NCI-H1417 treated with DMSO at 0.1 percent for 48 hours (cell line): ENCODE measurements at regions not wholly inside any gene's neighbourhood (a gene's known extent, or its start where the extent isn't known, plus 50 kb on each side); places are given as distances from the start of the nearest gene placed in this dataset.
"Not testable (repeated sequence)": the region's sequence is repeated elsewhere in the genome, so short reads cannot be mapped to it uniquely, and the experiment has no call there.

Experiments
- DNase-seq: peaks from one replicate; lab custom pipeline; 2025; lab: John Stamatoyannopoulos, UW

DNA sequence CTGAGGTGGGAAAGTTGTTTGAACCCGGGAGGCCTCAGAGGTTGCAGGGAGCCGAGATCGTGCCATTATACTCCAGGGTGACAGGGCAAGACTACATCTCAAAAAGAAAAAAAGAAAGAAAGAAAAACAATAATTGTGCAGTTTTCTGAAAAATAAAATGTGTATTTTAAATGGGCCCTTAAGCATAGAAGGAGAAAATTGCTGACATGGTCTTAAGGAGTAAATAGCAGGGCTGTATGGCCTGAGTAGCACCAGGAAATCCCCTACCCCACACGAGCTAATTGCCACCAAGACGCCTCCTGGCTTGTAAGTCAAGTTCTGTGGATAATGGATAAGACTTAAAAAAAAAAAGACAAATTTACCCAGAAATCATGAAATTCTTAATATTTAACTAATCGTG lies 271.4 kb upstream of the NCKAP5 start:
- DNase-seq: no peak

DNA sequence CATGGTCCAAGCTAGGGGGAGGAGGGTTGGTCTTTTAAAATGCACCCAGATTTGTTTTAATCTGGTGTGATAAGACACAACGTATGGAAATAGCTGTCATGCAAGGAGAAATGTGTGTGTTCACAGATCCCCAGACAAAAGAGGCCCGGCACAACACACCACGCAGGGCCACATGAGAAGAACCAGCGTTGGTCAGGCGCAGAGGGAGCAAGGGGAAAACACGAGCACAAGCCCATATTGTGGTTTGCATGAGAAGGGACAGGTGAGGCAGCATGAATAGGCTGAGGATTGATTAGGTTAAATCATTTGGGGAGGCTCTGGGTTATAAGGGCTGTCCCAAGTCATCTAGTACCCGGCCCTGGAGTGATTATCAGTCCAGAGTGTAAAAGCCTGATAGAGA lies 272.5 kb upstream of the NCKAP5 start:
- DNase-seq: no peak

DNA sequence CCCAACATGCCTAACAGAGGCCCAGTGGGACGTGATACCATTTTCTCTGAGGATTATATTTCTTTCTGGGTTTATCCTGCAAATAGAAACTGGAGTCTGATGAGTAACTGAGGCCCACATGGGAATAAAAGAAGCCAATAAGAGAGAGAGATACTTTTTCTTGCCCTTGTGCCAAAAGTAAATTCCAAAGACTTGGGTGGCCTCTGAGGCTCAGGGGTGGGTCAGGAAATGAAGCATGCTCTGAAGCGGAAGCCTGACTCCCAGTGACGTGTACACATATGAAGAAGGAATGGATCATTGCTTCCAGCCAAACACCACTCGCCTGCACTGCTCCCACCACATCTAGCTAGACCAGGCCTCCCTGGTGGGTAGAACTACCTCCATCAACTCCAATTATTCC lies 273.6 kb upstream of the NCKAP5 start:
- DNase-seq: no peak

DNA sequence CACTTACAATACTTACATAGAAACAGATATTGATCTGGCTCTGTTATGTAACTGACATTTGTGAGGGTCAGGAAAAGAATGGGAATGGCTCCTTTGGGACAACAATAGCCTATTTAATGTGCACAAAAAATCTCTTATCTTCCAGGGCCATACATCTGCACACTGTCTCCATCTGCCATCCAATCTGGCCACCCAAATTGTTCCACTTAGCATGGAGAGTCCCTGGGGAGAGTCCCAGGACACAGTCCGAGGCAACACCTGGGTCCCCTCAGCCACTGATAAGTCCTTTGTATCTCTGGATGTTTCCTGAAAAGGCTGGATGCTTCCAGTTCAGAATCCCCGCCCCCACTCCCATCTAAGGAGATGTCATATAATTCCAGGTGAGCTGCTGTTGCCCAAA lies 274.2 kb upstream of the NCKAP5 start:
- DNase-seq: no peak

DNA sequence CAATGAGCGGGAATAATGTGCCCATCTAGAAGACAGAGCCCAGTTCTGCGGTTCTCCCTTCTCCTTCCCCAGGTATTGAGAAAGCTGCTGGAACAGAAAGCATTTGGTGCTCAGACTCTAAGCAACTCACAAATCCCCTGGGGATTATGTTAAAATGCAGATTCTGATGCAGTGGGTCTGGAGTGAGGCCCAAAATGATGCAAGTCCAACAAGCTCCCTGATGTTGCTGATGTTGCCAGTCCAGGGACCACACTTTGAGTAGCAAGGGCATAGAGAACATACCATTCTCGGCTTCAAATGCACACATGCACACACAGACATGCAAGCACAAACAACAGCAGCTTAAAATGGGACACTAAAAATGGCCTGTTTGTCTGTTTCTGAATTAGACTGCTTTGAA lies 274.8 kb upstream of the NCKAP5 start:
- DNase-seq: no peak

DNA sequence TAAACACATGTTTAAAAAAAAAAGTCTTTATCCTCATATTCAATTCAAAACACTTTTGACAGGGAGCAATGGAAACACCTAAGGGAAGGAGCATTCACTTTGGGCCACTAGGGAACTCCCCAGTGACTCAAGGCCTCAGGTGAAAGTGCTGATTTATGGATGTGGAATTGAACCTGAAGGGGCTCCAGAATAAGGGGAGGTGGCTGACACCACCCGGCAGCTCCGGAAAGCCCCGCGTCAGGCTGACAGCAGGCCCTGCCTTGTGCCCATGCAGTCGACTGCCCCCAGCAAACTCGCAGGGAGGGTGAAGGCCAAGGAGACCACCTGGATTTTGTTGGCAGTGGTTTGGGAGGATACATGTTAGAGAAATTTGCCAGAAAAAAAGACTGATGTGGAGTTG lies 275.3 kb upstream of the NCKAP5 start:
- no peak for DNase-seq

DNA sequence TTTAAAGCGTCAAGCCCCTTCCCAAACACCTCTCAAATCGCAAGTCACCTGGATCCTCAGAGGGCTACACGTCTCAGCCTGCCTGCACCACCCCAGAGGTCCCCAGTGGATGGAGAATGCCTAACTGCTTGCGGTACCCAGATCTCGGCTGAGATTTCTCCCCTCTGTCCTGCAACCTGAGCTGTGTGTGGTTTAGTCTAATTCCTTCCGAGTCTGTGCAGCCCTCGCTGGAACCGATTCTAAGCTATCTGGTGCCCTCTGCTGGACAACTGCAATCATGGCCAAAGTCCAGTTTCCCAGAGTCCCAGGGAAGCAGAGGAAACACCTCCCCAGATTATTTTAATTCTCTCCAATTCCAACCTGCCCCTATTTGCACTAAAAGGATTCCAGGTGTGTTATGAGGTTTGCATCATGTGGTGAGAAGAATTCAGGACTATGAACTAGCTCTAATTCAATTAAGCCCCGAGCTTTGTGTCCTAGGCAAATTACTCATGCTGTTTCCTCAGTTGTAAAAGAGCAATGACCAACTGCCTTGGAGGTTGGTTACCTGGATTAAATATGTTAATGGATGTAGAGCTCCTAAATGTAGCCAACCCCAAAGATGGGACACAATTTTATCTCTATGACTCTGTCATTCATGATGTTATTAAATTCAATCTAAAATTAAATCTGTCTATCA lies 276.1 kb upstream of the NCKAP5 start:
- no peak for DNase-seq

DNA sequence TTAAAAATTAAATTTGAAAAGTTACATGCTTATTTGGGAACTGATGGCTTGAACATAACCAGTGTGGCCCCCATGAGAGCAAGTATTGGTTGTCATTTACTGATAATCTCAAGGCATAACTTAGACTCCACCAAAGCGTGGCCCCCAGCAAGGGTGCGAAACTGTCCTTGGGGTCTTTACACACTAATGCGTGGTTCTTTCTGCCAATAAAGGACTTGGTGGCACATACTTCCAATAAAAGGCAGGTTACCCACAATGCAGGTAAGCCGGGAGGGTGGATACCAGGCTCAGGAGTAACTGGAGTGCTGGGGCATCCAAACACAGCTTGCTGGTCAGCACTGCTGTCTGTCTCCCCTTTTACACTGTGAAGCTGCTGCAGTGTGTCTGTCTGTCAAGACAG lies 278.2 kb upstream of the NCKAP5 start:
- DNase-seq: no peak

DNA sequence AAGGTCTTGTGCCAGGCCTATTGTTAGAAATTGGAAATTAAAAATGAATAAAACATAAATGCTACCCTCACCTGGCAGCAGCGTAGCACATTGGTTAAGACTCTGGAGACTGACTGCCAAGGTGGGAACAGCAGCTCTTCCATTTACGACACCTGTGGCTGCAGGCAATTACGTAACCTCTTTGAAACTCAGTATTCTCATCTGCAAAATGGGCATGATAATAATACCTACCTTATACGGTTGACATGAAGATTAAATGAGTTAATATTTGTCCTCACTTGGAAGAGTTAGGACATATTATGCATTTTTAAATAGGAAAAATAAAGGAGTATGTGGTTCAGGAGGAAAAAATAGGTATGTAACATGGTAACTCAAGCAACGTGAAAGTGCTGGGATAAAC lies 279.3 kb upstream of the NCKAP5 start:
- no peak for DNase-seq

DNA sequence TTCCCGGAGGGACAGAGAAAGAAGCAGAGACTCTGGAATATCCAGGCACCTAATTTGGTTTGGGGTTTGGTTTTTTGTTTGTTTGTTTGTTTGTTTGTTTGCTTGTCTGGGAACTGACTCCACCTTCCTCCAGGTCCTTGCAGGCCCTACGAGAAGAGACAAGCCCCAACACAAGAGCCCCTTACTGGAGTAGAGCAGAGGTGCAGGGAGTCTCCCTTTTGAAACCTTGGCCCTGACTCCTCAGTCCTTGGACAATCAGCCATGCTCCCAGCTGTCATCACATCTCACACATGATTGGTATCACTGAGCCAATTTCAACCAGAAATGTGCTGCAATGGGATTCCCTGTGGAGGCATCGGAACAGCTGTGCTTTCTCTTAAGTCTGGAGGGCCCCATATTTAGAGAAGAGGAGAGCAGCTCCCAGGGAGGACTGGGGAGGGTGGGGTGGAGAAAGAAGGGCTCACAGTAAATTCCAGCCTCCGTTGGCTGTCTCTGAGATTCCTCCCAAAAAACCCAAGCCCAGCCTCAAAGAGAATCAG lies 279.9 kb upstream of the NCKAP5 start:
- no peak for DNase-seq

DNA sequence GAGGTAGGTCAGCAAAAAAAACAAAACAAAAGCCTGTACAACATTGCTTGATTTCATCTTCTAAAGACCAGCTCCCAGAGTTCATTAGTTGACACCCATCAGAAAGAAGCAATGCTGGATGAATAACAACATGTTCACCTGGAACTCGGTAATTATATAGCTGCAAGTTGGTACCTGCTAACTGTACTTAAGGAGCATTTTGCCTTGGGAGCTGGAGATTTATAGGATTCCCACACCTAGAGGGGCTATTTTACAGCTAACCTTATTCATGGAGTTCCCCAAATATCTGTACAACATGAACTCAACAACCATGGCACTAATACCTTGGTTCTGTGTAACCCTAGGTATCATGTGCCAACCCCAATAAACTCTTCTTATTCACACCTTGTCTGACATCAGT lies 281.1 kb upstream of the NCKAP5 start:
- no peak for DNase-seq

DNA sequence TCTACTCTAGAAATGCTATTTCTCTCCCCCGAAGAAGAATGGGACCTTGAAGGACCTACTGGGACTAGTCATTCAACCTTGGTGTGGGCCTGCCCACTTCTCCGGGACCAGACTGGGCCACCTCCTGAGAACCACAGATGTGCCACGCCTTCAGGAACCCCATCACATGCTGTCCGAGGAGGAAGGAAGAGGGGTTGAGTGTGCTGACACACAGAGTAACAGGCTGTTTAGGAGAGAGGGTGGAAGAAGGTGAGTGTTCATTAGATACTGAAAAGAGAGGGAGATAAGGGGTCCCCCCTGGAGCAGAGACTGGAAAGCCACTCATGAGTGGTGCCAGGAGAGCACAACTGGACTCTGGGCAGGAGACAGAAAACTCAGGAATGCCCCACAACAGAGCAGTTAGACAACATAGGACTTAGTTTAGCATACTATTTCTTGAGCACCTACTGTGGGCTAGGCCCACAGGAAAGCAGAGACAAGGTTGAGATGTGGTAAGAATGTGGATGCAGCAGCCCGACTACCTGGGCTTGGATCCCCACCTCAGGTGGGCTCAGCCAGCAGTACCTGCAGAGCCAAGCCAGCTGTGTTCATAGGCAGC lies 286.4 kb upstream of the NCKAP5 start:
- no peak for DNase-seq

DNA sequence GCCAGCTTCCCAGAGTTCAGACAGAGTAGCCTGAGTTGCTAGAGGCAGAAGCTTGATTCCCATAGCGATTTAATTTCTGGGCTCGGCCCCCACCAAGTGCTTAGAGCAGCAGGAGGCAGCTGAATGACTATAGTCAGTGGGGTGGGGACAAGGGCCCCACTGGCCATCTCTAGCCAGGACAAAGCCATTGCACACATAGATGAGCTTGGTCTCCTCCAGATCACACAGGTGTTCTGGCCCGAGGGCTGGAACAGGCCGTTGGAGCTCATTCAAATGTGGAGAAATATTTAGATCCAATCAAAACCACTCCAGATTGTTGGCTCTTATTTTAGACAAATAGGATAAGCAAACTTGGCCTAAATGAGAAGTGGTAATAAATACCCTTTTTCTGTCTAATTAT lies 287.3 kb upstream of the NCKAP5 start:
- no peak for DNase-seq

DNA sequence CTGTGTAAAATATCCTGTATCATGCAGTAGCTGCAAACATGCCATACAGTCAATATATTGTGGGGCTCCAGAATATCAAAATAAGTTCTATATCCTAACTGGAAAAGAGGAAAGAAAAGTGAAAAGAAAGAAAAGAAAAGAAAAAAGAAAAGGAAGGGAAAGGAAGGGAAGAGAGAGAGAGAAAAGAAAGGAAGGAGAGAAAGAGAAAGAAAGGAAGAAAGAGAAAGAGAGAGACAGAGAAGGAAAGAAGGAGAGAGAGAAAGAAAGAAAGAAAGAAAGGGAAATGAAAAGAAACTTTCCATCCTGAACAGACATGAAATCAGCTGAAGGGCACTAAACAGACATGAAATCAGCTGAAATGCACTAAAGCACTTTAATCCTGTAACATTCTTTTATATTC lies 288.4 kb upstream of the NCKAP5 start:
- no peak for DNase-seq

DNA sequence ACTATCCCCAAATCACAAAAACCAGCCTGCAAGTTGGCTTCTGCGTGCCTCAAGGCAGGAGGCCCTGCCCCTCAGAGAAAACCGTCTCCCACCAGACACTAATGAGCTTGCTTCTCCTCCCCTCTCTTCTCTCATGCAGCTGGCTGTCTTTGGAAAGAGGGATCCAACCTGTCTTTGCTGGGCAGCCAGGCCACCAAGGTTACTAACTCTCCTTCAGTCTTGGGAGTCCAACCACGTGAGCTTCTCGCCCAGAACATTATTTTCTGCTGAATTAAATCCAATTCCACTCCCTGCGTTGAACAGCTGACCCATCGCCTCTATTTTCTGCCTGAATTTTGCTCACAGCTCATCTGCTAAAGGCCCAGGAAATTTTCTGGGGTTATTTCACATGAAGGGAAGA lies 291.3 kb upstream of the NCKAP5 start:
- no peak for DNase-seq

DNA sequence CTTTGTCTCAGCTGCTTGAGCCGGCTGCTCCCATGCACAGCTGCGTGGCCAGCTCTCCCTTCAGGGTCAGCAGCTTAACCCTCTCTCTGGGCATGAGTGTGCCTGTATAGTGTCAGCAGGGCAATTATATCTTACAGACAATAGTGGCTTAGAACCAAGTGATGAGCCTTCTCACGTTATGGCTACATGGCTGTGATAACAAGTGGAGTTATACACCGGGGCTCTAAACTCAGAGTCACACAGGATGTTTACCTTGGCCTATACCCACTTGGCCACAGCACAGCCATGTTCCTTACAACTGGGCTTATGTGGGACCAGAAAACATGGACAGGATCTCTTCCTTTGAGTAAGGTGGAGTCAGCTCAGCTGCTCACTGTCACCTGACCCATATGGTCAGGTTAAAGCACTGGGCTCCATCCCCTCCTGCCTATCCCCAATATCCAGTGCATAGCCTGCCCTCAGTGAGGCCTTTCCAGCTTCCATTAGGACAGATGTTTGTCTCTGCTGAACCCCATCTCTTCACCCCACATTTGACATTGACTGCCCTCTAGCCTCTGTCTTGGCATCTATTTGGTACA lies 294.2 kb upstream of the NCKAP5 start:
- DNase-seq: no peak

DNA sequence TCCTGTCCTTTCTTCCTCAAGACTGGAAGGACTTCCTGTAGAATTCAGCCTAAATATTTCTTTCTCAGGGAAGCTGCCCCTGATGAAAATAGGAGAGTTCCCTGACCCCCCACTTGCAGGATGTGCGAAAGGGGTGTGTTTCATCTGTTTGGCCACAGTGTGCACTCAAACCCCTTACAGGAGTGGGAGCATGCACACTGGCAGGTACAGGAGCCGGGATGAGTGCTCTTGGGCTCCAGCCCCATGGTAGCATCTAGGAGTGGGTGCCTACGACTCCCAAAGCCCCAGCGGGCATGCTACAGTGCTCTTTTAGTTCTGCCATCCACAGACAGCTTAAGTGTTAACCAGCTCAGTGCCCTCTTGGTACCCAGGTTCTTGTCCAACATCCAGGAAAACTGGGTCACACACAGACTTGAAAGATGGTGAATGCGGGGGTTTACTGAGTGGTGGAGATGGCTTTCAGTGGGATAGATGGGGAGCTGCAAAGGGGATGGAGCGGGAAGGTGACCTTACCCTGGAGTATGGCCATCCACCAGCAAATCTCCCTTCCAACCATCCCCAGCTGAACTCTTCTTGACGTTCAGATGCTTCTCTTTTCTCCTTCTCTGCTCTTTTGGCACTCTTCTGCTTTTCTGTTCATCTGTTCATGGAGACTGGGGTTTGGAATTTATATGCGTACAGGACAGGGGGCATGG lies 295.0 kb upstream of the NCKAP5 start:
- no peak for DNase-seq

DNA sequence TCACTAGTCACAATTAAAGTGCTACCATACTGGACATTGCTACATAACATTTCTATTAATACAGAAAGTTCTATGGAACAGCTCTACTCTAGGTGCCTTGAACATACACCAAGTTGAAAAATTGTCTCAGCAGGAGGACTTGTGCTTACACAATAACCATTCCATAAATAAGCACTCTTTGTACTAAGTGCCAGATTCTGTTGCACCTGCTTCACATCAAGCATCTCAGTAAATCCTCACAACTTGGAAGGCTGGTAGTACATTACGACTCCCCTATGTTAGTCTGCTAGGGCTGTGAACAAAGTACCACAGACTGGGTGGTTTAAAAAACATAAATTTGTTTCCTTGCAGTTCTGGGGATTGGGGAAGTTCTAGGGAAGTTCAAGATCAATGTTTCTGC lies 296.9 kb upstream of the NCKAP5 start:
- DNase-seq: no peak

DNA sequence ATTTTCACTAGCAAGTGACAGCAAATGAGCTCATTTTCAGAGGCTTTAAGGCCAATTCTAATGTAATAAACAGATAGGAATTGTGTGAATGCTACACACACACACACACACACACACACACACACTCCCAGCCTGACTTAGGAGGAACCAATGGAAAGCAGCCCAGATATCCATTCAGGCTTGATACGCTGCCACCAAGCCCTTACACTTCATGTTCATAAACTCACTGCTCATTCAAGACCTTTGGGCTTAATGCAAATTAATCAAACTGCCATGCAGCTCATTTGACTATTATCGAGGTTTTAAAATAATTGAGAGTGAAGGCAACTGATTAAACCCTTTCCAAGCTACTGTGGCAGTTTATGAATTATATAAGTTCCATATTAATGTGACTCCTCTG lies 298.9 kb upstream of the NCKAP5 start:
- no peak for DNase-seq

DNA sequence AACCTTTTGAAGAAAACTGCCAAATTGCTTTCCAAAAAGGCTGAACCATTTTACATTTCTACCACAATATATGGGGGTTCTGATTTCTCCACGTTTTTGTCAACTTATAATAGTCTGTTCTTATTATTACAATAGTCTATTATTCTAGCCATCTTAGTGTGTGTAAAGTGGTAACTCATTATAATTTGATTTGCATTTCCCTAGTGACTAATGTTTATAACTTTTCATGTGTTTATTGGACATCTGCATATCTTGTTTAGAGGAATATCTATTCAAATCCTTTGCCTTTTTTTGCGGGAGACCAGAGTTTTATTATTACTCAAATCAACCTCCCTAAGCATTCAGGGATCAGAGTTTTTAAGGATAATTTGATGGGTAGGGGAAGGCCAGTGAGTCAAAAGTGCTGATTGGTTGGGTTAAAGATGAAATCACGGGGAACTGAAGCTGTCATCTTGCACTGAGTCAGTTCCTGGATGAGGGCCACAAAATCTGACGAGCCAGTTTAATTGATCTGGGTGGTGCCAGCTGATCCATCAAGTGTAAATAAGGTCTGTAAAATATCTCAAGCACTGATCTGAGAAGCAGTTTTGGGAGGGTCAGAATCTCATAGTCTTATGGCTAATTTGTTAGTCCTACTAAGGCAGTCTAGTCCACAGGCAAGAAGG lies 303.4 kb upstream of the NCKAP5 start:
- DNase-seq: no peak

DNA sequence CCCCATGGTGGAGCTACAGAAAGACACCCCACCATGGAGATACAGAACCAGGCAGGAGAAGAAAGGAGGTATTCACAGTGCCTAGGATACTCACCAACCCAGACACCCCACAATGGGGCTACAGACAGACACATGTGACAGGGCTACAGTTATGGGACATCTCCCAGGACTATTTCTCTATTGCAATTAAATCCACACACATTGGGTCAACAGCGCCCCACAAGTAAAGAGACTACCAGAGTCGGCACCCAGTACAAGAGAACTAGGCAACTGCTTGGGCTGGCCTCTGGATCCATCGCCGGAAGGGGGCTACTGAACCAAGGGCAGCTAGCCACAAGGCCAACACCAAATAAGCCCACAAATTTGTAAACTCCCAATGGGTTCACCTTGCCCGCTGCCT lies 310.1 kb upstream of the NCKAP5 start:
- DNase-seq: no peak

DNA sequence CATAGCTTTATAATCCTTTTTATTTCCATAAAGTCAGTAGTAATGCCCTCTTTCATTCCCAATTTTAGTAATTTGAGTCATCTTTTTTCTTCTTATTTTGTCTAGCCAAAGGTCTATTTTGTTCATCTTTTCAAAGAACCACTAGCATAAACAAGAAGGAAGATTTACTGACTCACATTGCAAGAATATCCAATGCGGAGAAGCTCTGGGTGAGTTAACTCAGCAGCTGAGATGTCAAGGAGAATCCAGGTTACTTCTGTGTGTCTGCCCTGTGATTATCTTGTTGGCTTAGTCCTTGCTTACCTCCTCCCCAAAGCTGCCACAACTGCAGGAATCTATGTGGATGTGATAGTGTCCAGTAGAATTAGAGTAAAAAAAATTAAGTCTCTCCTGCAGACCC lies 311.4 kb upstream of the NCKAP5 start:
- DNase-seq: no peak

DNA sequence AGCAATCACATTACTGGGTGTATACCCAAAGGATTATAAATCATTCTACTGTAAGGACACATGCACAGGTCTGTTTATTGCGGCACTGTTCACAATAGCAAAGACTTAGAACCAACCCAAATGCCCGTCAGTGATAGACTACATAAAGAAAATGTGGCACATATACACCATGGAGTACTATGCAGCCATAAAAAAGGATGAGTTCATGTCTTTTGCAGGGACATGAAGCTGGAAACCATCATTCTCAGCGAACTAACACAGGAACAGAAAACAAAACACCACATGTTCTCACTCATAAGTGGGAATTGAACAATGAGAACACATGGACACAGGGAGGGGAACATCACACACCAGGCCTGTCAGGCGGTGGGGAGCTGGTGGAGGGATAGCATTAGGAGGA lies 313.9 kb upstream of the NCKAP5 start:
- DNase-seq: not testable (repeated sequence)
